Activated CD4-positive, alpha-beta T cell treated with anti-CD3 and anti-CD28 coated beads, Interleukin-2, amount 50 U/mL, for 4 hours (primary cell): ENCODE measurements at regions not wholly inside any gene's neighbourhood (a gene's known extent, or its start where the extent isn't known, plus 50 kb on each side); places are given as distances from the start of the nearest gene placed in this dataset.
"Not testable (repeated sequence)": the region's sequence is repeated elsewhere in the genome, so short reads cannot be mapped to it uniquely, and the experiment has no call there.

Source experiments
- DNase-seq, 2 experiments: peaks; one replicate each; pipeline ENCODE4 v3.0.0-alpha.2; 2020

DNA sequence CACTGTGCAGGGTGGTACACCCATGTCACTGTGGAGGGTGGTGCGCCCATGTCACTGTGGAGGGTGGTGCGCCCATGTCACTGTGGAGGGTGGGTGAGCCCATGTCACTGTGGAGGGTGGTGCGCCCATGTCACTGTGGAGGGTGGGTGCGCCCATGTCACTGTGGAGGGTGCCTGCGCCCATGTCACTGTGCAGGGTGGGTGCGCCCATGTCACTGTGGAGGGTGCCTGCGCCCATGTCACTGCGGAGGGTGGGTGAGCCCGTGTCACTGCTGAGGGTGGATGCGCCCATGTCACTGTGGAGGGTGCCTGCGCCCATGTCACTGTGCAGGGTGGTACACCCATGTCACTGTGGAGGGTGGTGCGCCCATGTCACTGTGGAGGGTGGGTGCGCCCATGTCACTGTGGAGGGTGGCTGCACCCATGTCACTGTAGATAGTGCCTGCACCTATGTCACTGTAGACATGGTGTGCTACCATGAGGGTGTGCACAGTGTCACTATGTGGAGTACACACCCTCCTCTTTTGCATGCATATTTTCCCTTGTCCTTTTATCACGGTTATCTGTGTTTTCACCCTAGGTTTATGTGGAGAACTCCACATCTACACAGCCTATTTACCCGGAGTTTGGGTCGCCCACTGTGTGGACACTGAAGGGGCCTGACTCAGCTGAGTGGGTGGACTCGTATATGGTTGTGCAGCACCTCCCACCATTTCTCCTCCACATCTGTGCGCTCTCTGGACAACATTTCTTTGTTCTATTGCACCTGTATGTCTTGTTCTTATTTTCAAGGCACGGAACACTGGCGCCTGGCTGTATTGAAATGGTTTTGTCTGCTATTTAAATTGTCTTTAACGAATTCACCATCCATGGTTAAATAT is 222.4 kb downstream of the ERMARD start:
- DNase-seq: not testable (repeated sequence)

DNA sequence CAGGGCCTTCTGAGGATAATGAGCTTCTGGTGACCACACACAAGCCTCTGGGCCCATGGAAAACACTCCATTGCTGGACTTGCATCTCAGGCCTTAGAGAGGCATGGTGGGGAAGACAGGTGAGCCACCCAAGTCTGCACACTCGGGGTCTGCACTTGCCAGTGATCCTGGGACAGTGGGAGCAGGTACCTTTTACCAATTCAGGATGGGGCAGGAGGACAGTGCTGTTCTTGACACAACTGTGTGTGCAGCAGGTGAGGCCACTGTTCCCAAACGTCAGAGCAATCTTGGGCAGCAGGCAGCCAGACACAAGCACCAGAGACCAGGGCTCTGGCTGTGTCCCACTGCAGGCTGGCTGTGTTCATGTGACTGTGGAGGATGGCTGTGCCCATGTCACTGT is 221.3 kb downstream of the ERMARD start:
- DNase-seq: no peak

DNA sequence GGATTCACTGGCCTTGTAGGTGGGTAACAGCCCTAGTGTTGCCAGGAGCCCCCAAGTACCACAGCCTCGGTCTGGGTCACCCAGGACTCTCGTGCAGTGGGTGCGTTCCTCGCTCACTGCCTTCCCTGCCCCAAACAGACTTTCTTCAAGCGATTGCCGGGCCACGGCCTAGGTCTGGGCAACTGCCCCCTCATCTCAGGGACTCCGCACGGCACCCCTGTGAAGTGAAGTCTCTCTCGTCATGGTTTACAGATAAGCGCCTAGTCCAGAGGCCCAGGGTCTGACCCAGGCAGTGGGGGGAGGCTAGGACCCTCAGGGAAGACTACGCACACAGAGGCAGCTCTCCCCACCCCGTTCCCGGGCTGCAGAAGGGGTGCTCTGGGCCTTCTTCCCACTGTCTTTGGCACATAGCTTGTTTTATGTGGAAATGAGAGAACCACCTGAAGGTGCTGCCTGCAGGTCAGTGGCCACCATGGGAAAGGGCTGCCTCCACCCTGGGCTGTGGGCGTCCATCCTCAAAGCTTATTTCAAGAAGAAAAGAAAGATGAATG is 220.8 kb downstream of the ERMARD start:
- DNase-seq: no peak

DNA sequence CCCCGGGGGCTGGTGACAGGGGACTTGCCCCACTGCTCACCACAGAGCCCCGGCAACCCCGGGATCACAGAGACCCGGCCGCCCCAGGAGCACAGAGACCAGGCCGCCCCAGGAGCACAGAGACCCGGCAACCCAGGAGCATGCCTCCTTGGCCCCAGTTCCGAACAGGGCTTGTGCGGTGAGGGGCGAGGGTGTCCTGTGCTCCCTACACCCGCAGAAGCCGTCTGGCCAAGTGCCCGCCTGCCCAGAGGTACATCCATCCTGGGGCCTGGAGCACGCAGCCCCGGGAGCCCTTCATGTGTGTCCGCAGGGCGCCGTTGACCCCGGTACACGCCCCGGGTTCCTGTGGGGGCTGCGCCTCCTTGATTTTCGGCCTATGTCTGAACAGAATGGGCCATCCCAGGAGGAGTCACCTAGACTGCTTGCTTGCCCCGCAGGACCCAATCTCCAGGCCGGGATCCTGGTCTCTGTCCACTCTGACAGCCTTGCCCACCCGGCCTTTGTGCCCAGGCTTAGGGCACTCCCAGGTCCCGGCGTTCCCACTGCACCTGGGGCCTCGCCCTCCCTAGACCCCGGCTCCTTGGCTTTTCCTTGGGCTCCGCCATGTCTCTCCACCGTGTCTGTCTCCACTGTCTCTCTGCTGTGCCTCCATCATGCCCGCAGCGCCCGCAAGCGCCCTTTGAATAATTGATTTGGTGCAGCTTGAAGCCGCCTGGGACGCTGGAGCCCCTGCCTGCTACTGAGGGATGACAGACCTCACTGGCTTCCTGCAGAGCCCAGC is 219.8 kb downstream of the ERMARD start:
- DNase-seq: no peak

GRCh38 chr6:169970306-169970988 is 219.0 kb downstream of the ERMARD start:
- DNase-seq: no peak

DNA sequence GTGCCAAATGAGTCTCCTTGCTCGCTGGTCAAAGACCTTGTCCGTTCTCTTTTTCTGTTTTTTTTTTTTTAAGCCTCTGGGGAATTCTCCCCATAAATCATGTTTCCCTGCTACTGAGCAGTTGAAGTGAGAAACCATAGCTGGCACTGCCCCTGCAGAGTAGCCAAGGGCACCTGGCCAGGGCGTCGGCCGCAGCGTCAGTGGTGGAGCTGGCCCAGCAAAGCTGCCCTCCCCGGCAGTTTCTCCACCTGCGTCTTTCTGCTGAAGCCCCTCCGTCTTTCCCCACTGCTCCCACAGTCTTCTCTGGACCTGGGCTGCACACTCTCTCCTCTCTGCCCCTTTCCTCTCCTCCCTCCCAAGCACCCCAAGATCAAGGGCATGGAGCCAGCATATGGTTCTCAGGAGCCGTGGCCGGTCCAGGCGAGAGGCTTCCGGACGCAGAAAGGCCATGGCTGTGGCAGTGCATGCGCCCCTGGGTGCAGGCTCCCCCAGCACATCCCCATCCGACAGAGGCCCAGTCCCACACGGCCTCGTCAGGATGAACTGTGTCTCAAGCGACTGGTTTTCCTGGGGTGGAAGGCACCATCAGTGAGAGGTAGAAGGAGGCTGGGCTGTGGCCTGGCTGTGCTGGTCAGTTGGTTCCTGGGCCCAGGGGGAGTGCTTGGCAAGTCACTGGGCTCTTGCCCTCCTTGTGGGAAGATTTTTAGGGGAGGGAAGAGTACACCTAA is 218.1 kb downstream of the ERMARD start:
- no peak for DNase-seq

DNA sequence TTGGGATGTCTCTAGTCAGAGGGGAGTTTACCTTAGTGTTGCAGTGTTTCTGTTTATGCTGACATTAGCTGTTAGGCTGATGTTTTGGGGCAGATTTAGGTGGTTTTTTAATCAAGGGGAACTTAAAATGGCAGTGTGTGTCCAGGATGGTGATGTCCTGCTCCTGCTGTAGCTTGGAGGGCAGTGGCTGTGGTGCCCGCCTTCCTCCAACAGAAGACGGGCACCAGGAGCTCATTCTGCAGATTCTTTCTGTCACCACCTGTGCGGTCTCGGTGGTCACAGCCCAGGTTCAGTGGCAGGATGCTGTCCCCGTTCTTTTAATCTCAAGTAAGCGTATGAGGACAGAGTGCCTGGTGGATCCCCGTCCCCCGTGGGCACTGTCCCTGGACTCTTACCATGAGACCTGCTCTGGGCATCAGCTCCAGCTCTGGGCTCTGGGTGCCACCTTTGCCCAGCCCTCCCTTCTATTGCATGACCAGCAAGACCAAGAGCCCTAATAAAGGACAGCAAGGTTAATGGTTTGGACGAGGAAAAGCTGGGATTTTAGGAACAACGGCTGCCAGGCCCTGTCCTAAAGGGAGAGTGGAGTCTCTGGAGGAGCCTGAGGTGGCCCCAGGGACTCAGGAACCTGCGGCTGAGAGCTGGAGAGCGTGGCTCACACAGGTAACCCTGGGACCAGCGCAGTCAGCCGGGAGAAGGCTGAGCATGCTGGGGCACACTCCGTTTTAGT is 217.3 kb downstream of the ERMARD start:
- DNase-seq: no peak

DNA sequence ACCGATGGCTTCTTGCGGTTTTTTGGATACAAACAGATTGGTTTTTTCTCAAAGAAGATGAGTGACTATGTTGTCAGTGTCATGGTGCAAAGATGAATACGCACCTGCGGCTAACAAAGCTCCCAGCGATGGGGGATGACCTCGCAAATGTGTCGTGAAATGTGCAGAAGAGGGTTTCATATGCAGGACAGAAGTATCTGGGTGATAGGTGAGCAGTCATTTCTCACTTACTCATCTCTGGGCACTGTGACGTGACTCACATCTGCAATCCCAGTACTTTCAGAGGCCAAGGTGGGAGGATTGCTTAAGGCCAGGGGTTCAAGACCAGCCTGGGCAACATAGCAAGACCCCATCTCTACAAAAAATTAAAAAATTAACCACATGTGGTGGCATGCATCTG is 216.3 kb downstream of the ERMARD start:
- no peak for DNase-seq

GRCh38 chr6:169966312-169967181 is 215.1 kb downstream of the ERMARD start:
- no peak for DNase-seq

GRCh38 chr6:169965657-169966311 is 214.4 kb downstream of the ERMARD start:
- no peak for DNase-seq

DNA sequence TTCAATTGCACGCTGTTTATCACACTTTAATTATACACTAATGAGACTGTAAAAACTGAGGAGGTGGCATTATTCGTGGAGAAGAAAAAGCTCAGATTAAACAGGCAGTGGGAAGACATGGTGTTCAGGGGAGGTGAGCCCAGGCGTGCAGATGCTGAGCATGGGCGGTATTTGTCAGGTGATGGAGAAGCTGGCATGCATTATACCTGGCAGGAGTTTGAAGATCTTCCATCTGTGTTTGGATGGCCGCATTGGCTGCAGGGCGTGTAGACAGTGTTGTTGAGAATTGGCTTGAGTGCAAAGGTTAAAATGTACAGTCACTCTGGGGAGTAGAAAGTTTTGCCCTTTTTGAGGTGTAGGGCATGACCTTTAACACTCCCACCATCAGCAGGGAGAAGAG is 213.8 kb downstream of the ERMARD start:
- no peak for DNase-seq

DNA sequence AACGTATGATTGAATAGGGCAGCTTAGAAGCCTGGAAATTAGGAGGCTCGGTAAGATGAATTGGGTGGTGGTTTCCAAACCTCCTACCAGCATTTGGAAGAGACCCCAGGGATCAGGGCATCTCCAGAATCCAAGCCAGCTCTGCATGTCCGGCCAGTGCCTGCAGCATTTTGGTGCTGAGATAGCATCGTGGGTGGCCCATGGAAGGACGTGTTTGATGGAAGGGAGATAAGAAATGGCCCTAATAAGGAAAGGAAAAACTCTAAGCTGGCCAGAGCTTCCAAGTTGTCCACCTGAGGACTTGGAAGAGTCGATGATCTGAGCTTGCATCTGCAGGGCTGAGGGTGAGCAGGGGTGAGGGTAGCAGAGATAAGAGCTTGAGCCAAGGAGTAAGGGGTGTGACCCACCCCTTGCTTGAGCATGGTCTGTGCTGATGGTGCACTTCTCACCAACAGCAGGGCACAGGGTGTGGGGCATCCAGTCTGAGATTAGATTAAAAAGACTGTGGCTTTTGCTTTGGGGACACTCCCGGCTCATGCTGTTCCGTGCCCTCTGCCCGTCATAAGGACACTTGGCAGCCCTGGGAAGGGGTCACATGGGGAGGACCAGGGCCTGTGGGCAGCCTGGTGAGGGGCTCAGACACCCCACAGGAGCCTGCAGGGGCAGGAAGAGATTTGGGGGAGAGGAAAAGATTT is 213.2 kb downstream of the ERMARD start:
- DNase-seq: no peak

DNA sequence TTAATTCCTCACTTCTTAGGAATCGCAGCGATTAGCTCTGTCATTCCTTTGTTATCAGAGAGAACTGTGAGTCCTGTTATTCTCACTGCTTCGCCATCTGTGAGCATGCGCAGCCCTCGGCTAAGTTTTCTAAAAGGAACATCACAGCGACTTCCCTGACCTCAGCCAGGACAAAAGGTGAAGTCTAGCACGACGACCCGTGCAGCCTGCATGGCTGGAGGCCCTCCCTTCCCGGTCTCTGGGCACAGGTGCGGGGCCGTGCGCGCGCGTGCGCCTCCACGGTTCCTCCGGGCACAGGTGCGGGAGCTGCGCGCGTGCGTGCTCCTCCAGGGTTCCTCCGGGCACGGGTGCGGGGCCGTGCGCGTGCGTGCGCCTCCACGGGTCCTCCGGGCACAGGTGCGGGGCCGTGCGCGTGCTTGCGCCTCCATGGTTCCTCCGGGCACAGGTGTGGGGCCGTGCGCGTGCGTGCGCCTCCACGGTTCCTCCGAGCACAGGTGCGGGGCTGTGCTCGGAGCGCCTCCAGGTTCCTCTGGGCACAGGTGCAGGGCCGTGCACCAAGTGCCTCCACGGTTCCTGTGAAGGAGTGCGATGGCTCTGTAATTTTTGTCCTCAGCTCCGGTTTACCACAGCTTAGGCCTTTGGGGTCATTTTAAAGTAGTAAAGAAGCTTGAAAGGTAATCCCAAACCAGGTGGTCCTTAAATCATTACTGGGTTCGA is 212.3 kb downstream of the ERMARD start:
- DNase-seq: no peak

- no peak for DNase-seq
Observed at GRCh38 chr6:169962604-169963469, 211.4 kb downstream of the ERMARD start.

DNA sequence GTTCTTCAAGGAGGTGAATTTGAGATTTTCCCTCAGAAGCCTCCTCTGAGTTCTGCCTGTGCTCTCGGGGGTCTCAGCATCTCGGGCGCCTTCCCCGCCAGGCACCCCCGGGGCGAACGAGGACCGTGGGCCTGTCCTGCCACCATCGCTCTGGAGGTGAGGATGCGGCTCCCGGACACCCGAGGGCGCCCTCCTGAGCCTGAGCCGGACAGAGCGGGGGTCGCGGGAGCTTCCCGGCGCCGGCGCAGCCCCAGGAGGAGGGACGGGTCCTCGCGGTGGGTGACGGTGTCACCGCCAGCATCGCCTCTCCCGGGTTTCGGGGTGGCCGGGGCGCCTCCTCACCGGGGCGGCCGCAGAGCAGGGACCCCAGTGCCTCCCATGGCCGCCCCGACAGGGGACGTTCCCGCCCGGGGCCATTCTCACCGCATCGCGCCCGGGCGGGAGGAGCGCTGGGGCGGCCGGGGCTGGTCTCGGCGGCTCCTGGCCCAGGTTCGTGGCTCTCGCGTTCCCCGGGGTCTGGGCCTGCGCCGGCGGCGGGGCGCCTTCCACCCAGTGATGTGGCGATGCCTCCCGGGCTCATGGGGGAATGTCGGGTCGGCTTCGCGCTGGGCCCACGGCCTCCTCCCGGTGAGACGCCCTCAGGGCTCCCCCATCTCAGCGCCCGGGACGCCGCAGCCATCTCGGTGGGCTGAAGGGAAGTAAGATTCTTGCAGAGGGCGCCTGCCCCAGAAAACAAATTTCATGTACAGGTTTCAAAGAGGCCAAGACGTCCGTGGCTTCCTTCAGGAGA is 210.5 kb downstream of the ERMARD start:
- DNase-seq: no peak

GRCh38 chr6:169960886-169961611 is 209.6 kb downstream of the ERMARD start:
- DNase-seq: no peak
